ENCODE measurements at regions not wholly inside any gene's neighbourhood (a gene's known extent, or its start where the extent isn't known, plus 50 kb on each side); places are given as distances from the start of the nearest gene placed in this dataset.
"Not testable (repeated sequence)": the region's sequence is repeated elsewhere in the genome, so short reads cannot be mapped to it uniquely, and the experiment has no call there.

- DNase-seq = no peak
These were observed 323.4 kb upstream of the EPHA6 start for GRCh38 chr3:96491023-96491422.

- no peak for DNase-seq
These were observed 322.5 kb upstream of the EPHA6 start for GRCh38 chr3:96491868-96492267.

- no peak for DNase-seq
These were observed 304.1 kb upstream of the EPHA6 start for GRCh38 chr3:96510334-96510733.

GRCh38 chr3:96537165-96537564 lies 277.2 kb upstream of the EPHA6 start:
- no peak for DNase-seq

GRCh38 chr3:96538186-96538585 lies 276.2 kb upstream of the EPHA6 start:
- no peak for DNase-seq

GRCh38 chr3:96548073-96548472 lies 266.3 kb upstream of the EPHA6 start:
- no peak for DNase-seq

- no peak for DNase-seq
These were observed 237.5 kb upstream of the EPHA6 start for GRCh38 chr3:96576935-96577334.

- DNase-seq = no peak
These were observed 230.3 kb upstream of the EPHA6 start for GRCh38 chr3:96584066-96584465.

- not testable (repeated sequence) for DNase-seq
These were observed 207.5 kb upstream of the EPHA6 start for GRCh38 chr3:96606865-96607264.

- no peak for DNase-seq
These were observed 194.9 kb upstream of the EPHA6 start for GRCh38 chr3:96619475-96619874.

- no peak for DNase-seq
These were observed 191.5 kb upstream of the EPHA6 start for GRCh38 chr3:96622878-96623277.

- no peak for DNase-seq
These were observed 183.3 kb upstream of the EPHA6 start for GRCh38 chr3:96631050-96631449.

GRCh38 chr3:96646596-96646995 lies 167.8 kb upstream of the EPHA6 start:
- DNase-seq = no peak

GRCh38 chr3:96657710-96658109 lies 156.7 kb upstream of the EPHA6 start:
- no peak for DNase-seq

GRCh38 chr3:96671861-96672595 lies 142.4 kb upstream of the EPHA6 start:
- not testable (repeated sequence) for DNase-seq

- no peak for DNase-seq
These were observed 137.2 kb upstream of the EPHA6 start for GRCh38 chr3:96677156-96677555.

GRCh38 chr3:96678325-96678724 lies 136.1 kb upstream of the EPHA6 start:
- no peak for DNase-seq

GRCh38 chr3:96700322-96701315 lies 113.8 kb upstream of the EPHA6 start:
- no peak for DNase-seq

GRCh38 chr3:96705895-96706294 lies 108.5 kb upstream of the EPHA6 start:
- DNase-seq = no peak

- no peak for DNase-seq
These were observed 107.9 kb upstream of the EPHA6 start for GRCh38 chr3:96706509-96706908.

- no peak for DNase-seq
These were observed 102.6 kb upstream of the EPHA6 start for GRCh38 chr3:96711816-96712215.

- no peak for DNase-seq
These were observed 101.6 kb upstream of the EPHA6 start for GRCh38 chr3:96712792-96713191.

GRCh38 chr3:96719921-96720320 lies 94.5 kb upstream of the EPHA6 start:
- no peak for DNase-seq

GRCh38 chr3:96731031-96731430 lies 83.4 kb upstream of the EPHA6 start:
- no peak for DNase-seq

Data from fibroblast of skin of scalp (primary cell).